Islet precursor cell (in vitro differentiated cells): ENCODE measurements at regions not wholly inside any gene's neighbourhood (a gene's known extent, or its start where the extent isn't known, plus 50 kb on each side); places are given as distances from the start of the nearest gene placed in this dataset.
A peak's percentile ranks its signal among the peaks of the same experiment; 100 is the strongest.
"Not testable (repeated sequence)": the region's sequence is repeated elsewhere in the genome, so short reads cannot be mapped to it uniquely, and the experiment has no call there.

Experiments used
- DNase-seq: peaks from one replicate; pipeline ENCODE4 v3.0.0-alpha.2; 2018

- DNase-seq: no peak
Observed at GRCh38 chr2:42987112-42987922, 194.9 kb upstream of the HAAO start.

- no peak for DNase-seq
Observed at GRCh38 chr2:42984617-42985016, 192.2 kb upstream of the HAAO start.

- no peak for DNase-seq
Observed at GRCh38 chr2:42984081-42984480, 191.7 kb upstream of the HAAO start.

- no peak for DNase-seq
Observed at GRCh38 chr2:42980764-42981416, 188.5 kb upstream of the HAAO start.

- DNase-seq: no peak
Observed at GRCh38 chr2:42979870-42980763, 187.7 kb upstream of the HAAO start.

- DNase-seq: no peak
Observed at GRCh38 chr2:42979416-42979869, 187.1 kb upstream of the HAAO start.

- no peak for DNase-seq
Observed at GRCh38 chr2:42978887-42979415, 186.6 kb upstream of the HAAO start.

- no peak for DNase-seq
Observed at GRCh38 chr2:42978175-42978886, 185.9 kb upstream of the HAAO start.

- no peak for DNase-seq
Observed at GRCh38 chr2:42977270-42978174, 185.1 kb upstream of the HAAO start.

GRCh38 chr2:42976351-42976750 is 184.0 kb upstream of the HAAO start:
- no peak for DNase-seq

- peak; percentile 87 for DNase-seq
Observed at GRCh38 chr2:42974721-42975717, 182.6 kb upstream of the HAAO start.

GRCh38 chr2:42974169-42974720 is 181.9 kb upstream of the HAAO start:
- no peak for DNase-seq

- peak; percentile 82 for DNase-seq
Observed at GRCh38 chr2:42973726-42974125, 181.3 kb upstream of the HAAO start.

- not testable (repeated sequence) for DNase-seq
Observed at GRCh38 chr2:42972933-42973516, 180.6 kb upstream of the HAAO start.

- no peak for DNase-seq
Observed at GRCh38 chr2:42971947-42972736, 179.8 kb upstream of the HAAO start.

- DNase-seq: no peak
Observed at GRCh38 chr2:42971381-42971780, 179.0 kb upstream of the HAAO start.

- peak; percentile 90 for DNase-seq
Observed at GRCh38 chr2:42970151-42970550, 177.8 kb upstream of the HAAO start.
